ENCODE measurements at regions not wholly inside any gene's neighbourhood (a gene's known extent, or its start where the extent isn't known, plus 50 kb on each side); places are given as distances from the start of the nearest gene placed in this dataset.

DNA sequence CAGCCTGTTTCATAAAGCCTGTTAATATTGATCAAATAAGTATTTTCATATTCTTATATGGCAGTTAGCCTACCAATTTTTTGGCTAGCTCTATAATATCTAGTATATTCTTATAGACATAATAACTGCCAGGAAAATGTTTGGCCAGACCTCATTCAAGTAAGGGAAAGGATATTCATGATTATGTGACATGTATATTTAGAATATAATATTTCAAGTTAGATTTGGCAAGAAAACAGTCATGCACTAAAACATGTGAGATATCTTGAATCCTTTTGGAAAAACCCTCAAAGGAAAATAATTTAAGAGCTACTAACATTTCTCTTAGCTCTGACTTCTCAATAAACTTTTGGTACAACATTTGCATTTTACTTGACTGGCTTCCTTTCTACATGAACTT, 694.1 kb downstream of the PLCL1 start:
- no peak for DNase-seq (ENCODE audit: low read depth)

DNA sequence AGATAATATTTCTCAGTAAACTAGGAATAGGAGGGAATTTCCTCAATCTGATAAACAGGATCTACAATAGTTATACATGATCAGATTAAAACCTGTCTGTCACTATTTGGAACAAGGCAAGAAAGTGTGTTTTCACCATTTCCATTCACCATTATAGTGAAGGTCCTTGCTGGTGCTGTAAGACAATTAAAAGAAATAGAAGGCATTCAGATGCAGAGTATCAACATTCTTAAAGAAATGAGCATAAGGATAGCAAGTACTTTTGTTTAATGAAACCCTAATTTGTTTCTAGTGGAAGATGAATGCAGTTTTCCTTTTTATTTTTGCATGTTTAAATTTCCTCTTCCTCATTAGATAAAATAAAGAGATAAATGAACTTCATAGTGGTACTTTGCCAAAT, 693.7 kb downstream of the PLCL1 start:
- no peak for DNase-seq (ENCODE audit: low read depth)

DNA sequence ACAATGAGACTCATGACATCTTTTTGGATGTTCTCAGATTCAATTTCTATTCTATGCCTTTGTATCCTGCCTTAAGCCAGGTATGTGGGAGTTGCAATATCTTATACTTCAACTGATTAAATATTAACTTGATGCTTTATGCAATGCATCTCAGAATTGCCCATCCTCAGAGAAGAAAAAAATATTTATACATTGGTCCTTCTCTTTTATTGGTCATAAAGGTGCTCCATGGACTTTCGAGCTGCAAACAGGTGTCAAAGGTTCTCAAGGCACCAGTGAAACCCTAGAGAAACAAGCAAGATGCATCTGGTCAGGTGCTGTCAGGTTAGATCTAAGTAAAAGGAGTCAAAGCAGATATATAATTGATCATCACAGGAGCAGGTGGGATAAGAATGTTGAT, 690.5 kb downstream of the PLCL1 start:
- DNase-seq (ENCODE audit: low read depth), result no peak

DNA sequence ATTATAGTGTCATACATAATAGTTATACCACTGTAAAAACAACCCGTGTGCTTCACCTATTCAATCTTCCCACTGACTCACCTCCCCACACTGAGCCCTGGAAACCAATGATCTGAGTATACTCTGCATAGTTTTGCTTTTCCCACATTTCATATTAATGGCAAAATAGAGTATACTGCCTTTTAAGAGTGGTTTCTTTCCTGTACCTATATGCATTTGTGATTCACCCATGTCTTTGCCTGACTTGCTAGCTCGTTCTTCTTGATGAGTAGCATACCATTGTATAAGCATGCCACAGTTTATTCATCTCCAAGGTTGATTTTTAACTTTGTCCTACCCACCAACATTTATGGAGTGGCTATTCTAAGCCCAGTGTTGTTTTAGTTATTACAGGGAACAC, 686.4 kb downstream of the PLCL1 start:
- DNase-seq (ENCODE audit: low read depth), result no peak

DNA sequence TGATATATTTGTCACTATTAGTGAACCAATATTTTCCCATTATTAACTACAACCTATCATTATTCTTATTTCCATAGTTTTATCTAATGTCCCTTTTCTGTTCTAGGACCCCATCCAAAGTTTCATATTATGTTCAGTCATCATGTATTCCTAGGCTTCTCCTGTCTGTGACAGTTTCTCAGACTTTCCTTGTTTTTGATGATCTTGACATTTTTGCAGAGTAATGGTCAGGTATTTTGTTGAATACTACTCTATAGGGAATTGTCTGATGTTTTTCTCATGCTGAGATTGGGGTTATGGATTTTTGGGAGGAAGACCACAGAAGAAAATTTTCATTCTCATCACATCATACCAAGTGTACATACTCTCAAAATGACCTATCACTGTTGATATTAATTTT, 684.6 kb downstream of the PLCL1 start:
- DNase-seq (ENCODE audit: low read depth), result no peak

DNA sequence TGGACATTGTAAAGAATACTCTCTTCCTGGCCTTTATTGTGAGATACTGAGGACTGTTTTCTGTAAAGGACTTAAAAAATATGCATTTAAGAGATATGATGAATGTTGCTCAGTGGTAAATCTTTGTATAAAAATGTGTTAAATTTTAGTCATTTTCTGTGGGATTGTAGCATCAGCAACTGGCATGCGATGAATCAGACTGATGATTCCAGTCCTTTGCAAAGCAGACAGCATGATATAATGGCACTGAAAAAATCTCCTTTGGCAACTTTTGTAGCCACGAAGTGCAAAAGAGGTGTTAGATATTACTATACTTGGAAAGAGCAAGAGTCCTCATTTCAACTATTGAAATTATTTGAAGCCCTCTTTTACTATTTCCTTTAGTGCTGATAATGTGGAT, 678.7 kb downstream of the PLCL1 start:
- no peak for DNase-seq (ENCODE audit: low read depth)

DNA sequence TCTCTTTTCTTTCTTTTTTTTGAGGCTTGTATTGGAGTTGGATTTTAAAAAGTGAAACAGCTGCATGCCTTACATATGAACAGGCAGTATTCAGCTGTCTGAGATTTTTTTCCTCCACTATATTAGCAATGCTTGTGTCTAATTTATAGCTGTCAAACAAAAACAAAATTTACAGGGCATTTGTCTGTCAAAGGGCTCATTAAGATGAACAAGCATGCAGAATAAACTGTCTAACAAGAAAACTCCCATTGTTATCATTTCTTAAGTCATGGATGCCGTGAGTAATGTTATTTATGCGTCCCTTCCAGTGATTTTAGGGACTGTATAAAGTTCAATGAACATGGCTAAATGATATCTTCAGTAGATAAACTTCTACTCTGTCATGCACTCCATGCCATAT, 674.7 kb downstream of the PLCL1 start:
- no peak for DNase-seq (ENCODE audit: low read depth)

DNA sequence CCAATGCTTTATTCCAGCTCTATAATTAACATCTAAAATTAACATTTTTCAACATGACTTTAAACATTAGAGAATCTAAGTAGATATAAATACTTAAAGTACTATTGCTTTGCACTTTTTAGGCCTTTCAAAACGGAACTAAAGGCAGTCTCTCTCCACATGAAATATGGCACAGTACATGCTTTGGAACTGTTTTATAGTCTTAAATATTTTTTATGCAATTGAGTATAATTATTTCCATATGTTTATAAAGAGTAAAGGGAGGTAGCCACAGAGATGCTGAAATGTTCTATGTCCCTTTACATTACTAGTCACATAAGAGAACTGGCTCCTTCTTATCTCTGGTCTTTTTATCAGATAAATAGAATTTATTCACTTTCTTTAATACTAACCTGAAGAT, 674.0 kb downstream of the PLCL1 start:
- DNase-seq (ENCODE audit: low read depth), result no peak

DNA sequence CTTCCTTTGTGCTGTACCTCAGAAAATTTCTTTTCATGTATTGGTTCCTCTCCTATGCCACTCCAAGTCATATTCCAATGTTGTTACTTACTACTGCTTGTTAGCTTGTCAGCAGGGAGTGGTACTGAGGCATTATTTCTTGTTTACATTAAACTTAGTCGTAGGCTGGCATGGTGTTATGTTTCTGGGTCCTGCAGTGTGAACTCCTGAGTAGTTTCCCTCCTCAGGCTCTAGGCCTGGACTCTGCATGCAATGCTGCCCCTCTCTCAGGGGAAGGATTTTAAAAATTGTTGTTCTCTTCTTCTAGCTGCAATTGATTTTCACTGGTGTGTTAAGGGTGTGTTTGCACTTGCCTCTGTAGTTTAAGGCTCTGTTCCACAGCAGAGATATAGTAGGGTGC, 671.6 kb downstream of the PLCL1 start:
- DNase-seq (ENCODE audit: low read depth), result no peak

DNA sequence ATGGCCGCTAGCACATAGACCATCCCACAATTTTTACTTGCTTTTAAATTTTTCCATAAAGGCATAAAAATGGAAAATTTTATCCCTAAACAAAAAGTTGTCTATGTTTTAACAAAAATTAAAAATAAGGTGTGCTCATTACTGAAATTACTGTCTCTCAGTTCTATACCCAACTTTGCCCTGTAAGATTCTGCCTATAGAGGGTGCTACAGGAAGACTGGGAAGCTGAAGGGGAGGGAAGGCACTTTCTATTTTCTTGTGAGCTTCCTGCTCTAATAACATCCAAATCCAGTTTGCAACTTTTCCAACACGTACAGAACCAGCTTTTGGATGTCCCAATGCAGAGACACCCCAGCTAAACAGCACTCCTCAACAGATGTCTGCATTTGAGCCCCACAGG, 666.9 kb downstream of the PLCL1 start:
- DNase-seq (ENCODE audit: low read depth), result no peak

DNA sequence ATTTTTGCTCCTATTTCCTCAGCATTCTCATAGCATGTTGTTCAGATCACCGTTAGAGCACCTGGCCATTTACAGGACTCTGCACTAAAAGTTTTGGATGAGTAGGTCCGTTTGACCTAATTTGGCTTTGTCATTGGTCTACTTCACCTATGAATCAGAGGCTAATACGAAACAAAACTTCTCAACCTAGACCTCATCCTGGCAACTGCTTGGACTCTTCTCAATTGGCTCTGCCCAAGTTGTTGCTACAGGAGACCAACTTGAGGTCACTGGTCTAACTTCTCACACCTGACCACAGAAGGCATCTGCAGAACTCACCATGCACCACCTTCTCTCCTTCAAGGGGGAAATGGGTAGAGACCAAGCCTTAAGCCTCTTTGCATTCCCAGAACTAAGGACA, 663.7 kb downstream of the PLCL1 start:
- no peak for DNase-seq (ENCODE audit: low read depth)

DNA sequence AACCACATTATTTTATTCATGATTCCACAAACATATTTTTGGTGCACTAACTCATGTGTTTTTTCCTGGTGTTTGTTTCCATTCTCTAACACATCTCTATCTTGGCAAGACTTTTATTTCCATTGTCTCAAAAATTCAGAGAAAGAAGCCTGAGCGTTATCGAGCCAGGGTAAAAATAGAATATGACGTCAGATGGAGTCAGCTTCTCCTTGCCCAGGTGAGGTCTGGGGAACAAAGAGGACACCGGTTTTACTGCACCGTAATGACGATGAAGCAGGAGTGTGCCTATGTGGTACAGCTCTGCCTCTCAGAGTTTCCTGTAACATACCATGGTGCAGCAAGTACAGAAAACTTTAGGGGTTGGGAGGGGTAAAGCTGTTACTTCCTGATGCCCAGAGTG, 661.6 kb downstream of the PLCL1 start:
- no peak for DNase-seq (ENCODE audit: low read depth)

DNA sequence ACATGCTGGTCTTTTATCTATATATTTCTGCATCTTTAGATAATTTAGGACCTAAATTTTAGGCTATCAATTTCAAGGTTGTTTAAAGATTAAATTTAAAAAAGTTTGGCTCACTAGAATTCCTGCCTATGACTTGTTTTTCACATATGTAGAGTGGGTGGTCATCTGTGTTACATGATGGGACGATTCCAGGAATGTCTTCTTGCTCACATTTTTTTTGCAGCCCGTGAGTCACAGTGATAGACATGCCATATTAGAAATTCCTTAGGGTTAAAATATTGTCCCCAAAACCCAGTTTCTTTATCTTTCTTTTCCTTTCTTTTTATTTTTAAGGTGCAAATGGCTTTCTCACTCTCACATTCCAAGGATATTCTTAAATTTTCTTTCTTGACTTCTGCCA, 652.0 kb downstream of the PLCL1 start:
- DNase-seq (ENCODE audit: low read depth), result no peak

DNA sequence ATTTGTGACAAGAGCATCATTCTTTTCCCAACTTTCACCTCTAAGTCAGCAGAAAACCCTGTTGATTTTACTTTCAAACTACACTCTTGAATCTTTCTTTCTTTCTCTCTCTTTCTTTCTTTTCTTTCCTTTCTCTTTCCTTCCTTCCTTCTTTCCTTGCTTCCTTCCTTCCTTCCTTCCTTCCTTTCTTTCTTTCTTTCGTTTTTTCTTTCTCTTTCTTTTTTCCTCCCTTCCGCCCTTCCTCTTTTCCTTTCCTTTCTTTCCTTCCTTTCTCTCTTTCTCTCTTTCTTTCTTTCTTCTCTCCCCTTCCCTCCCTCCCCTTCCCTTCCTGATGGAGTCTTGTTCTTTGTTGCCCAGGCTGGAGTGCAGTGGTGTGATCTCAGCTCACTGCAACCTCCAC, 649.5 kb downstream of the PLCL1 start:
- DNase-seq (ENCODE audit: low read depth), result no peak

DNA sequence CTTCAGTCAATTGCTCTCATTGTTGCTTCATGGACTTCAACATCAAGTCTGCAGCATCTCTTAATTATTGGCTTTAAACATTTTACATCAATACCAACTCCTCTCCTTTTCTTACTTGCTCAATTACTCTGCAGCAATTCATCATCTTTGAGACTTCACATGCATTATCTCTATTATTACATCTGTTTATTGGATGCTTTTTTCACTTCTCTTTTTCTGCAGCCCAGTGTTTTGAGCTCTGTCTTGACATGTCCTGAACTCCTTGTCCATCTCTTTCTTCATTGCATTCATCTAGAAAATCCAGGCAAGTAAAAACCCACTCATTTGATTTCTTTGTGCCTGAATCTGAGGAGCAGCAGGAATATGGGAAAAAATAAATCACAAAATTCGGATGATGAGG, 647.9 kb downstream of the PLCL1 start:
- DNase-seq (ENCODE audit: low read depth), result no peak

DNA sequence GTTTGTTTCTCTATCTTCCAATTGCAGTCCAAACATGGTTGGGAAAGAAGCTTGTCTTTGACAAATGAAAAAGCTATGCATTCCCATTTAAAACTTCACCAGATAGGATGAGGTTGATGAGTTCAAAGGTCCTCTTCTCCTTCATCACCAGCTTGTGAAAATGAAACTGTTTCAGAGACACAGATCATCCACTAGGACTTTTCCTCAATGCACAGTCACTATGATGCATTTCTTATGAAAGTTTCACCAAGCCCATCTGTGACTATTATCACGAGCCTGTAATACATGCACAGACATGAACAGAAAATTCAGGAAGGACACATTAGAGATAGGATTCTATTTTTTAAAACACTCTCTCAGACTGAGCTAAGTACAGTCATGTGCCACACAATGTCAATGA, 644.4 kb downstream of the PLCL1 start:
- DNase-seq (ENCODE audit: low read depth), result no peak

DNA sequence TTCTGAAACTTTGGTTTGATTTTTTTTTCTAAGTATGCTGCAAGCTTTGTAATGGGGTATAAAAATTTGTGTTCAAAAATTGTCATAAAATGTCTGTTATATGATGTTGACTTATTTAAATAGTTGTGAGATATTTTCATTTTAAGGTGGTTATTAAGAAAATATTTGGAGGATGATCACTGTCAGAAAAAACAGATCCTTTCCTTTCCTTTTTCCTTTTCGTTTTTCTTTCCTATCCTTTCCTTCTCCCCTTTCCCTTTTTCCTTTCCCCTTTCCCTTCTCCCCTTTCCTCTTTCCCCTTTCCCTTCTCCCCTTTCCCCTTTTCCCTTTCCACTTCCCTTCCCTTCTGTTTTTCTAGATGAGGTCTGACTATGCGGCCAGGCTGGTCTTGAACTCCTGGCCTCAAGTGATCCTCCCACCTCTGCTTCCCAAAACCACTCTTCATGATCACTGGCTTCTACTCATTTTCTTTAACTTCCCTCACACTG, 640.5 kb downstream of the PLCL1 start:
- no peak for DNase-seq (ENCODE audit: low read depth)

DNA sequence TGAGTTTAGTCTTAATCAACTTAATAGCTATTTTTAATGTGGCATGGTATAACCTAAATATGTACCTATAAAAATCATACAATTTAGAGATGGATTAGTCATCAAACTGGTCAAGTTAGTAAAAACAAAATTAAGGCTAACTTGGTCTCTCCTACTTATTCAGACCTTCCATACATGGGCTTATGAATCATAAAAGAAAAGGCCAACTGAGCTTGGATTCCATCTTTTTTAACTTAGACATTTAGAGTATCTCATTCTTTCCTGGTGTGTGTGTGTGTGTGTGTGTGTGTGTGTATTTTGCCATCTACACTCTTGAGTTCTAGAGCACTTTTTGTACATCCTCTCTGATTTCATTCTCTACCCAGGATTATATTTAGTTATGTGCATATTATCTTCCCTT, 637.5 kb downstream of the PLCL1 start:
- DNase-seq (ENCODE audit: low read depth), result no peak

DNA sequence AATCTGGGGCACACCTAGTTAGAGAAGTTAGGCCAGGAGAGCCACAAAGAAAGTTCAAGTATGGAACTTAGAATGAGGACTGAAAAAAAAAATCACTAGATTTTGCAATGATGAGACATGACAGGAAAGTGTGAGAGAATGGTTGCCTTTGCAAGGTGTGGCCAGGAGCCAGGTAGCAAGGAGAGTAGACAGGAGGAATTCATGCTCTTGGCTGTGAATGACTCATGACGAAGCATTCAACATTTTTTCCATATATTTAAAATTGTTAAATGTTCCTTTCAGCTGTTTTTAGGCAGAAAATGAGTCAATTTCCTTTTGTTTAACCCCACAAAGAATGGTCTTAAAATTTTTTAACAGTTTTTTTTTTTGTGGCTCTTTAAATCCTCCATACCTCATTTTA, 636.9 kb downstream of the PLCL1 start:
- DNase-seq (ENCODE audit: low read depth), result no peak

DNA sequence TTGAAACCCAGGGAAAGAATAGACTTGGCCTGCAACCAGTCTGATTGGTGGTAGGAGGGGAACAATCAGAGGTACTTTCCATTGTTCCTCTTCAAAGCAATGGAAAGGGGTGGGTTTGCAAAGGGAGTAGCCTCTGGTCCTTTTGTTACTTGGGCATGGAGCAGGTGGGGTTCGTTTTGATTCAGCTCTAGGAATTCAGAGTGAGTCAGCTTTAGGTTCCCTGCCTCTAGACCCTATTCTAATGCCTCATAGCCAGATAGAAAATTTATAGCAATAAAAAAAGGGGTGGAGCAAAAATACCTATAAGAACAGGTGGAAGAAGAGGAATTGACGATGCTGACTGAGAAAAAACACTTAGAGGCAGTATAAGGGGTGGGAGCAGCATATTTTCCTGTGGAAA, 636.4 kb downstream of the PLCL1 start:
- DNase-seq (ENCODE audit: low read depth), result no peak

DNA sequence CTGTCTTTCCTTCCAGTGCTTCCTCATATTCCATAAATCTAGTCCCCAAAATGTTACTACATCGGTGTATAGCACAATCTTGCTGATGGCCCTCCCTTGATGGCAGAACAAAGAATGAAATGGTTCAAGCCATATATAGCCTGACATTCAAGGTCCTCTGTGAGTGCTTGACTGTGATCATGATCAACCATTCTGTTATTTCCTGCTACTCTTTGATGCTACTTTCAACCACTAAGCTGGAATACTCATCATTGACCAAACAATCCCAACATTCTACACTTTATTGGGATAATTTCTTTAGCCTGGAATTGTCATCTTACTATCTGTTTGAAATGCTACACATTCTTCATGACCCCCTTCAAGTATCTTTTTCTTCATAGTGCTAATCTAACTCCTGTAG, 633.9 kb downstream of the PLCL1 start:
- no peak for DNase-seq (ENCODE audit: low read depth)

DNA sequence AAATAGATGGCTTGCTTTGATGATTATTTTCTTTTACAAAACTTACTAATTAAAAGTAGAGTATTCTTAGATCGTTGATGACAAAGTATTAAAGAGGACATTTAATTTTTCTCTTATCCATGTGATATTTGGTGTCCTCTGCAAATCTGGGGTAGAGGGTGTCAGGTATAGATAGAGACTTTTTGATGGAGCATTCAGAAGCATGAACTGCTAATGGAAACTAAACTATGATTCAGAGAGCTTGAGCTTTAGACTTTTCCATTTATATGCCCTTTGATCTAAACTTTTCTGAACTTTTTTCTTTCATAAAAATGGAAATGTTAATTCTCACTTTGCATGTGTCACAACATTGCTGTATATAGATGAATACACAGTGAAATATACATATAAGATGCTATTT, 619.7 kb downstream of the PLCL1 start:
- no peak for DNase-seq (ENCODE audit: low read depth)

DNA sequence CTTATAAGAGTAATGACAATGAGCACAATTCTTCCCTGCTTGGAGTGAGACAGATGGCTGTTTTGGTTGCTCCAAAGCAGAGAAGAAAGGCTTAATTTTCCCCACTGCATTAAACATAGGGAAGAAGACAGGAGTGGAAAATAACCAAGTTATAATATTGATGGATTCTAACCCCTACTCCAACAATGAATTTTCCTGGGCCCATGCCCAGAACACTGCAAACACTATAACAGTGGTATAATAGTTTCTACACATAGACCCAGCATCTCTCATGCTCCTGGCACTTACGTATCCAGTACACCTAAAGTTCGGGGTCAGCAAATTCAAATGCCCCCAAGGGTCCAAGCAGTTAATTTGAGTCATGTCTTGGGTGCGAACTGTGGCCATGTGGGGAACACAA, 613.4 kb downstream of the PLCL1 start:
- no peak for DNase-seq (ENCODE audit: low read depth)

DNA sequence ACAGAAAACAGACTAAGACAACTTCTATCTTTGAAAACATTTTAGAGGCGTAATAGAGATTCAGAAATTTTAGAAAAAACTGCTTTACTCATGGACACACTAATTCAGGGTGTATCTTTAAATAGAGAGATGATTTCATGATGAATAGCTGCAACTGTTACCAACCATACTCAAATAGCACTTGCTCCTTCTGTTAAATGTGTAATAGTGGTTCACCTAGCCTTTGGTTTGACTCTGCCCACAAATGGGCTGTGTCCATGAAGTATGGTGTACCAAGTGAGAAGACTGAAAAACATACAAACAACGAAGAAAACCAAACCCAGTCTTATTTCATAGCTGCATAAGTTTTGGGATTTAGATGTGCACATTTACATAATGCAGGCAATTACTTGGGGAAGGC, 610.6 kb downstream of the PLCL1 start:
- DNase-seq (ENCODE audit: low read depth), result no peak

DNA sequence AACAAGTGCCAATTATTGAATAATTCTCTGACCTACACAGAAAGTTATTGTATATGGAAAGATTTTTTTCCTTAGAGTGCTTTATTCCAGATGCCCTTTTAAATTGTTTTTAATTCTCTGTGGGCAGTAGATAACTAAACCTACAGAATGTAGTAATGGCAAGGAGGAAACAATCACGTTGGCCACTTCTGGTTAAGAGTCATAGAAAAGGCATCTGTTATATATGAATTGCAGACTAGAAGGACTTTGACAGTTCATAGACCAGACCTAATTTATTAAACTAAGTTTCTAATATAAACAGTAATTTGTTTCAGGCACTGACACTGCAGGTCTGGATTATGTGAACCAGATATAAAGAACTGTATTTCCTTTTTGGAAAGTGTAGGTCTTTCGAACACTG, 607.5 kb downstream of the PLCL1 start:
- no peak for DNase-seq (ENCODE audit: low read depth)

Data from stimulated activated CD8-positive, alpha-beta memory T cell treated with anti-CD3 and anti-CD28 coated beads, Interleukin-15, amount 100 ng/mL, for 1 hour (primary cell).